GM12878 (cell line): ENCODE measurements at regions not wholly inside any gene's neighbourhood (a gene's known extent, or its start where the extent isn't known, plus 50 kb on each side); places are given as distances from the start of the nearest gene placed in this dataset.

ENCODE experiments used
- ATAC-seq: fragments of 200-7000 bp; cut with Tn5 transposase; 3 replicates; pipeline ENCODE4 v1.9.1; 2020; ENCODE audit warnings: mild to moderate bottlenecking, moderate library complexity
- BruUV-seq: library from RNA; stranded (reverse); fragments of 400-500 nt; replicated peaks from 2 replicates; lab custom pipeline; 2021; lab: Mats Ljungman, UMichigan
- CTCF ChIA-PET: fragments of 300-600 bp; sonication (Branson Sonifier 250); formaldehyde crosslinking; extraction: SDS; loops from one replicate; lab custom pipeline; 2021; ENCODE audit warnings: inconsistent platforms; lab: Yijun Ruan, JAX
- POLR2A ChIA-PET: fragments of 350-600 bp; formaldehyde crosslinking; extraction: SDS; loops from one replicate; lab custom pipeline; 2021; ENCODE audit warnings: inconsistent platforms; lab: Charles Lee
- RAD21 ChIA-PET: fragments of 300-600 bp; sonication (Branson Sonifier 250); formaldehyde crosslinking; loops from one replicate; lab custom pipeline; 2023; ENCODE audit warnings: antibody characterized with exemption; ENCODE audit not compliant: unreplicated experiment; lab: Charles Lee
- SMC1A ChIA-PET: fragments of 300-600 bp; sonication (Branson Sonifier 250); formaldehyde crosslinking; loops from one replicate; lab custom pipeline; 2023; ENCODE audit not compliant: unreplicated experiment, uncharacterized antibody; lab: Charles Lee
- DNase-seq: peaks from one replicate; pipeline ENCODE4 v3.0.0-alpha.2; 2011; ENCODE audit warnings: low read depth, low spot score
- FAIRE-seq: peaks from 3 replicates; lab custom pipeline; 2011; peaks lifted over from hg19 to GRCh38; lab: Jason Lieb, UNC
- H2AFZ ChIP-seq: 2 replicates; pipeline ENCODE4 v1.6.0; 2011; ENCODE audit warnings: low read depth, low read length, control low read depth; ENCODE audit not compliant: control insufficient read depth
- H3K27ac ChIP-seq: 2 replicates; pipeline ENCODE4 v1.5.1; 2011; ENCODE audit warnings: control low read depth; ENCODE audit not compliant: control insufficient read depth, insufficient read depth
- H3K27me3 ChIP-seq, 2 experiments: replicated peaks in 1 of 2; 2 replicates each; pipeline versions ENCODE4 v1.6.0 to v1.6.1; 2011; ENCODE audit warnings: low read length in 1 of 2; ENCODE audit not compliant: control insufficient read depth in 2 of 2, insufficient read depth in 2 of 2
- H3K36me3 ChIP-seq, 2 experiments: 2 replicates each; pipeline ENCODE4 v1.5.1; 2011; ENCODE audit warnings: low read length in 1 of 2; ENCODE audit not compliant: control insufficient read depth in 2 of 2, insufficient read depth in 2 of 2
- H3K4me1 ChIP-seq: 2 replicates; pipeline ENCODE4 v1.6.1; 2011; ENCODE audit warnings: mild to moderate bottlenecking, low read length, moderate library complexity, mixed read lengths; ENCODE audit not compliant: control insufficient read depth, insufficient read depth
- H3K4me2 ChIP-seq: 2 replicates; pipeline ENCODE4 v1.6.0; 2011; ENCODE audit warnings: control low read depth; ENCODE audit not compliant: control insufficient read depth, insufficient read depth
- H3K4me3 ChIP-seq: fragments of 200-600 bp; sonication (generic); 2 replicates; pipeline ENCODE4 v1.5.1; 2016
- H3K79me2 ChIP-seq: 2 replicates; pipeline ENCODE4 v1.6.0; 2011; ENCODE audit warnings: low read length; ENCODE audit not compliant: control insufficient read depth, insufficient read depth
- H3K9ac ChIP-seq: 2 replicates; pipeline ENCODE4 v1.8.0; 2011; ENCODE audit warnings: low read length, control low read depth, mixed read lengths; ENCODE audit not compliant: control insufficient read depth, insufficient read depth
- H3K9me3 ChIP-seq: replicated peaks from 3 replicates; pipeline ENCODE4 v1.5.1; 2011; ENCODE audit warnings: mild to moderate bottlenecking, low read length; ENCODE audit not compliant: control insufficient read depth, insufficient read depth
- H4K20me1 ChIP-seq: 2 replicates; pipeline ENCODE4 v1.6.0; 2011; ENCODE audit not compliant: control insufficient read depth, insufficient read depth
- CREM ChIP-seq: IDR thresholded peaks from 2 replicates; pipeline ENCODE4 v1.6.1; 2014; ENCODE audit warnings: antibody characterized with exemption, low read depth
- GATAD2B ChIP-seq: fragments of 450-650 bp; conservative IDR thresholded peaks from 2 replicates; pipeline ENCODE4 v1.6.1; 2017; ENCODE audit warnings: low read depth, mild to moderate bottlenecking, moderate library complexity
- LARP7 ChIP-seq: fragments of 450-650 bp; IDR thresholded peaks from 2 replicates; pipeline ENCODE4 v1.6.1; 2017; ENCODE audit warnings: mild to moderate bottlenecking
- NFXL1 ChIP-seq: fragments of 450-650 bp; IDR thresholded peaks from 2 replicates; pipeline ENCODE4 v1.6.1; 2017; ENCODE audit warnings: antibody characterized with exemption, mild to moderate bottlenecking, borderline replicate concordance
- NFYB ChIP-seq: IDR thresholded peaks from 2 replicates; pipeline ENCODE4 v1.6.1; 2011; ENCODE audit warnings: low read depth, mild to moderate bottlenecking, low read length, improper control_type of control experiment, moderate library complexity; ENCODE audit not compliant: insufficient read depth
- NKRF ChIP-seq: fragments of 450-650 bp; conservative IDR thresholded peaks from 2 replicates; pipeline ENCODE4 v1.6.1; 2017; ENCODE audit warnings: mild to moderate bottlenecking, moderate library complexity
- PRDM15 ChIP-seq: fragments of 450-650 bp; formaldehyde crosslinking; IDR thresholded peaks from 2 replicates; pipeline ENCODE4 v1.4.0; 2020; ENCODE audit warnings: mild to moderate bottlenecking, moderate library complexity
- RBBP5 ChIP-seq: fragments of 200-600 bp; sonication (generic); conservative IDR thresholded peaks from 2 replicates; pipeline ENCODE4 v1.6.1; 2016
- RELB ChIP-seq: fragments of 450-650 bp; IDR thresholded peaks from 2 replicates; pipeline ENCODE4 v1.6.1; 2017; ENCODE audit warnings: low read depth, mild to moderate bottlenecking, moderate library complexity
- YY1 ChIP-seq: IDR thresholded peaks from 2 replicates; pipeline ENCODE4 v1.6.1; 2011; ENCODE audit warnings: low read depth, mild to moderate bottlenecking, low read length
- ZBTB40 ChIP-seq: fragments of 450-650 bp; IDR thresholded peaks from 2 replicates; pipeline ENCODE4 v1.6.1; 2016; ENCODE audit warnings: mild to moderate bottlenecking, moderate library complexity, borderline replicate concordance
- ZNF622 ChIP-seq: fragments of 450-650 bp; IDR thresholded peaks from 2 replicates; pipeline ENCODE4 v1.6.1; 2017; ENCODE audit warnings: mild to moderate bottlenecking, inconsistent platforms
- WGBS: methylation state at CpG from one replicate; pipeline ENCODE4 v1.1.6; 2016; ENCODE audit warnings: low lambda C conversion rate; ENCODE audit not compliant: insufficient replicate concordance, insufficient coverage; ENCODE audit errors: missing lambda C conversion rate; 5-methylcytosine and 5-hydroxymethylcytosine counted together
- in situ Hi-C: fragments of 300-500 bp; cut with MboI; formaldehyde crosslinking; loops from 9 replicates; pipeline ENCODE4 v1.14.3; 2018; ENCODE audit warnings: mixed read lengths
- intact Hi-C: fragments of 100-400 bp; cut with micrococcal nuclease; formaldehyde crosslinking; loops from one replicate; pipeline ENCODE4 v1.14.2; 2022; ENCODE audit not compliant: unreplicated experiment

- POLR2A ChIA-PET: interaction anchor here (0.9 kb wide), 1 partner anchor 117 kb away, joined by 3 read pairs; no protein-coding TSS in a partner anchor
- H3K9me3 ChIP-seq: no peaks in the 10 kb centered on the region
- no peak for TF ChIP-seq NFYB
- TF ChIP-seq PRDM15 (CRISPR knock-in tag): no peak
- TF ChIP-seq NFXL1: no peak
- no peak for TF ChIP-seq NKRF
- no peak for TF ChIP-seq ZBTB40
- TF ChIP-seq YY1: no peak
- no peak for TF ChIP-seq ZNF622
- TF ChIP-seq LARP7: no peak
- TF ChIP-seq RBBP5: no peak
- no peak for TF ChIP-seq RELB
- no peak for TF ChIP-seq GATAD2B
- TF ChIP-seq CREM: no peak
Observed at GRCh38 chr2:113831161-113831560, 58.7 kb upstream of the ACTR3 start.

More at GRCh38 chr2:113831161-113831560, 58.7 kb upstream of the ACTR3 start:
- intact Hi-C loops (no loop called here), in situ Hi-C loops (no loop called here)
- CTCF ChIA-PET: interaction anchor here (0.7 kb wide), 1 partner anchor 13 kb away, joined by 3 read pairs; no protein-coding TSS in a partner anchor
- RAD21 ChIA-PET: interaction anchor here (0.7 to 0.8 kb wide), 2 partner anchors 9 to 34 kb away, joined by 3 read pairs; no protein-coding TSS in a partner anchor
- H2AFZ ChIP-seq: no peak overlapping the region
- H3K4me1 ChIP-seq: no peaks in the 10 kb centered on the region
- H4K20me1 ChIP-seq: no peaks in the 10 kb centered on the region
- no peak overlapping the region for H3K9ac ChIP-seq
- FAIRE-seq (no peak), DNase-seq (no peak), ATAC-seq (no peak)
- no peak overlapping the region for H3K4me3 ChIP-seq
- no peaks in the 10 kb centered on the region for H3K79me2 ChIP-seq
- SMC1A ChIA-PET: no interaction called here
- no peak overlapping the region for H3K27ac ChIP-seq
- BruUV-seq: no TSS peak
- 82% methylated on average over 6 of the region's 6 CpGs for WGBS
- H3K27me3 ChIP-seq: no peaks in the 10 kb centered on the region
- no peaks in the 10 kb centered on the region for H3K36me3 ChIP-seq
- H3K4me2 ChIP-seq: no peak overlapping the region
